ENCODE measurements at regions not wholly inside any gene's neighbourhood (a gene's known extent, or its start where the extent isn't known, plus 50 kb on each side); places are given as distances from the start of the nearest gene placed in this dataset.

- no peak for DNase-seq (ENCODE audit: low read depth in 4 of 4, low spot score in 3 of 4)
Observed at GRCh38 chr15:66900586-66901310, 164.7 kb upstream of the SMAD3 start.

GRCh38 chr15:66901336-66902100 is 163.9 kb upstream of the SMAD3 start:
- no peak for DNase-seq (ENCODE audit: low read depth in 4 of 4, low spot score in 3 of 4)

GRCh38 chr15:66905185-66905584 is 160.2 kb upstream of the SMAD3 start:
- DNase-seq (ENCODE audit: low read depth in 4 of 4, low spot score in 3 of 4) = no peak

- DNase-seq (ENCODE audit: low read depth in 4 of 4, low spot score in 3 of 4) = no peak
Observed at GRCh38 chr15:66905954-66906353, 159.4 kb upstream of the SMAD3 start.

GRCh38 chr15:66906668-66907614 is 158.5 kb upstream of the SMAD3 start:
- no peak for DNase-seq (ENCODE audit: low read depth in 4 of 4, low spot score in 3 of 4)

GRCh38 chr15:66907826-66908743 is 157.3 kb upstream of the SMAD3 start:
- no peak for DNase-seq (ENCODE audit: low read depth in 4 of 4, low spot score in 3 of 4)

GRCh38 chr15:66908744-66909095 is 156.7 kb upstream of the SMAD3 start:
- no peak for DNase-seq (ENCODE audit: low read depth in 4 of 4, low spot score in 3 of 4)

GRCh38 chr15:66909381-66909890 is 156.0 kb upstream of the SMAD3 start:
- no peak for DNase-seq (ENCODE audit: low read depth in 4 of 4, low spot score in 3 of 4)

GRCh38 chr15:66911131-66911700 is 154.2 kb upstream of the SMAD3 start:
- no peak for DNase-seq (ENCODE audit: low read depth in 4 of 4, low spot score in 3 of 4)

GRCh38 chr15:66912001-66912400 is 153.4 kb upstream of the SMAD3 start:
- DNase-seq (ENCODE audit: low read depth in 4 of 4, low spot score in 3 of 4) = no peak

GRCh38 chr15:66912441-66912840 is 153.0 kb upstream of the SMAD3 start:
- no peak for DNase-seq (ENCODE audit: low read depth in 4 of 4, low spot score in 3 of 4)

- DNase-seq (ENCODE audit: low read depth in 4 of 4, low spot score in 3 of 4) = no peak
Observed at GRCh38 chr15:66917904-66918448, 147.4 kb upstream of the SMAD3 start.

GRCh38 chr15:66919421-66919820 is 146.0 kb upstream of the SMAD3 start:
- no peak for DNase-seq (ENCODE audit: low read depth in 4 of 4, low spot score in 3 of 4)

GRCh38 chr15:66921319-66921915 is 144.0 kb upstream of the SMAD3 start:
- DNase-seq (ENCODE audit: low read depth in 4 of 4, low spot score in 3 of 4) = no peak

- DNase-seq (ENCODE audit: low read depth in 4 of 4, low spot score in 3 of 4) = no peak
Observed at GRCh38 chr15:66922608-66923007, 142.8 kb upstream of the SMAD3 start.

GRCh38 chr15:66923438-66923881 is 141.9 kb upstream of the SMAD3 start:
- DNase-seq (ENCODE audit: low read depth in 4 of 4, low spot score in 3 of 4) = no peak

GRCh38 chr15:66924889-66925288 is 140.5 kb upstream of the SMAD3 start:
- DNase-seq (ENCODE audit: low read depth in 4 of 4, low spot score in 3 of 4) = no peak

GRCh38 chr15:66925721-66926120 is 139.7 kb upstream of the SMAD3 start:
- no peak for DNase-seq (ENCODE audit: low read depth in 4 of 4, low spot score in 3 of 4)
